HG02852 (cell line): ENCODE measurements at regions not wholly inside any gene's neighbourhood (a gene's known extent, or its start where the extent isn't known, plus 50 kb on each side); places are given as distances from the start of the nearest gene placed in this dataset.

Experiments used
- ATAC-seq: cut with Tn5 transposase; IDR thresholded peaks from one replicate; pipeline ENCODE4 v1.9.1; 2021; ENCODE audit warnings: mild to moderate bottlenecking, moderate library complexity; ENCODE audit not compliant: unreplicated experiment

DNA sequence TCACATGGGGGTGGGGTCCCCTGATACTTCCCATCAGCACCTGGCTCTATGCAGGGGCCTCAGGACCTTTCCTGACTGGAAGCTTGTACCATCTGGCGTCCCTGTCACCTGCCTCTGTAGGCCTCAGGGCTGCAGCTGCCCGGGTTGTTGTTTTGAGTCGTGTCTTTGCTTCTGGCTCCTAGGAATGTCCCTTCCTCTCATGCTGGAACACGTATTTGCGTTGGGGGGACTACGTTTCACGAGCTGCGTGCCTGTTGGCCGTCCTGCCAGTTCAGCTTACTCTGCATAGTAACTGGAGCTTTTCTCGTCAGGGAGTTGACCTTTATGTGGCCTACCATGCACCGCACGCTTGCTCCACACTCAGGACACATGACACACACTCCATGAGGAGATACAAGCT, 54.9 kb upstream of the IRX4 start:
- no peak for ATAC-seq

DNA sequence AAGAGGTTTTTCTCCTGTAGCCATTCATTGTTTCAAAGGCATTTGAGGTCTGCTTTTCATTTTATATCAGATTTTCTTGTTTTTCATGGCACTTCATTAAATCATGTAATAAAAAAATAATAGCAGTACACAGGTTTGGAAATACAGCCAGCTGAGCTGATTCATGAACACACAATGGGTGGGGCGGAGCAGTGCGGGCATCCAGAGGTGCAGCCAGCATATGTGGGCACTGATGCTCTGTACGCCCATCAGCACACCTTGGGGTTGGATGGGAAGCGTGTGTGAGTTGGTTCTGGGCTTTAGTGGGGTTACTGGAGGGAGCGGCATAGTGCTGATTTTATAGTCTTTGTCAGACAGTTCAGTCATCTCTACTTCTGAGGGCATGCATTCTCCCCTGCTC, 54.2 kb upstream of the IRX4 start:
- no peak for ATAC-seq

DNA sequence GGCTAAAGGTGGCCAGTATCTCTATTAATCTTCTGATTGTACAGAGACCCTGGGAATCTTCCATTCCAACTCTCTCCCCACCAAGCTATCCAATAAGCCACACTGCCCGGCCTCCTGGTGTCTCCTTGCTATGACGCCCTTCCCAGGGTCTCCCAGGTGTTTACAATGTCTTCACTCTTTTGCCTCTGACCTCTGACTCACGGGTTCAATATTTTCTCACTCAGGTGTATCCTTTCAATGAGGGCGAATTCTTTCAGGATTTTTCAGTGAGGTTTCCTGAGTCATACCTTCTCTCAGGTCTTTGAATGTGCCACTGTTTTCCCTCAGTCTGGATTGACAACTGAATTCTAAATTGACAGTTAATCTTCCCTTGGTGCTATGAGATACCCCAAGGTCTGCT, 53.7 kb upstream of the IRX4 start:
- ATAC-seq, result no peak

DNA sequence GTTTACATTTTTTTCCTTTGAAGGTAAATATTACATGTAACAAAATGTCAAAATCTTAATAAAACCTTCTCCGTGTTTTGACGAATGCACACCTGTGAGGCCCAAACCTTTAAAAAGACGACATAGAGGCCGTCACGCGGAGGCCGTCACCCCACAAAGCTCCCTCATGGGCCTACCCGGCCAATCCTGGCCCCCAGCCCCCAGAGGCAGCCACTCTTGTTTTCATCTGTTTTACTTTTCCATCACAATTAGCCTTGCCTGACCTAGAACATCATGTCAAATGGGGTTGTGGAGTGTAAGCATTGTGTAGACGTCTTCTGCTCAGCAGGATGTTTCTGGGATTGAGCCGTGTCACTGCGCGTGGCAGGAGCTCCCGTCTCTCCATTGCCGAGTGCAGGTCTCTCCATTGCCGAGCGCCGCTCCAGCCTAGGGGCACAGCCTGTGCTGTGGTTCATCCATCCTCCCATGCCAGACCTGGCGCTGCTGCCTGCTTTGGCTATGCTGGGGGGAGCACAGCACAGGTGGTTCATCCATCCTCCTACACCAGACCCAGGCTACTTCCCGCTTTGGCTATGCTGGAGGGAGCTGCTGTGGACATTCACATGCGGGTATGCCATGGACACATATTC, 52.2 kb upstream of the IRX4 start:
- ATAC-seq, result no peak

DNA sequence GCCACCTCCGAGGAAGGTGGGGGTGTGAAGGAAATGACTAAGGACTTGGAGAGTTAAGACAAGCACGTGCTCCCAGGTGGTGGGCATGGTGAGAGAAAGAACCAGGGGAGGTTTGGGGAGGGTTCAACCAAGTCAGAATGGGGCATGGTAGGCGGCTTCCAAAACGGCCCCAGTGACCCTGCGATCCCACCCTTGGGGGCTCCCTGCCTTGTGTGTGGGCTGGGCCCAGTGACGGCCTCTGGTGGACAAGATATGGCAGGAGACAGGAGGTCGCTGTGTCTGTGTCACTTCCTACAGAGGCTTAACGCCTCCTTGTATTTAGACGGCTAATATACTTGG, 51.3 kb upstream of the IRX4 start:
- ATAC-seq, result no peak

DNA sequence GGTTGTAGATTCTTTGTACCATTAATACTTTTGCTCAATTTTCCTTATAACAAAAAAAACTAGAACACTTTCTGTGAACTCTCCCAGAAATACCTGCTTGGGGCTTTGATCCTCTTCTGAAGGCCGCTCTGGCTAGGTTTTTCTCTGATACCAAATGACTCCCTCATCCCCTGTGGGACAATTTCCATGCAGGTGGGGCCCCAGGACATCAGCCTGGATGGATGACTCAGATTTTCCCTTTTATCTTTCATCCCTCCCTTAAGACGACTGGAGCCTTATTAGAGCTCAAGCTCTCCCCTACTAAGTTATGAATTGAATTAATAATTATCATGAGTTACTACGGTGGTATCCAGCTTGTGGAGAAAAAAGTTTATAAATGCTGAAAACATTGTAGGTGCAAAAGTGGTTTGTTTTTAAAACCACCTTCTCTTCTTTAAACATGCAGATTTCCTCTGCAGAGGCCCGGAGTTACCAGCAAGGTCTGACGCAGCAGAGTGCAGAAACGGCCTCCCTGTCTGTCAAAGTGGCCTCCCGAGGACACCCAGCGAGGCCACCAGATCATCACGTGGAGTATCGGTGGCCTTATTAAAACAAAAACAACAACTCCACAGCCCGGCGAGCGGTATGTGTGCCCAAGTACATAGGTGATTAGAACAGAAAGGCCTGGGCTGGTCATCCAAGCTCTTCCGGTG, 50.8 kb upstream of the IRX4 start:
- no peak for ATAC-seq
